IPS-18c (cell line): ENCODE measurements at regions not wholly inside any gene's neighbourhood (a gene's known extent, or its start where the extent isn't known, plus 50 kb on each side); places are given as distances from the start of the nearest gene placed in this dataset.

Experiments
- H3K4me3 ChIP-seq: 2 replicates; pipeline ENCODE4 v1.7.0; 2013; ENCODE audit warnings: low read depth, mild to moderate bottlenecking, low read length, moderate library complexity; ENCODE audit not compliant: insufficient read depth
- H3K9me3 ChIP-seq: one replicate; pipeline ENCODE4 v1.6.1; 2013; ENCODE audit warnings: mild to moderate bottlenecking, low read length, moderate library complexity; ENCODE audit not compliant: control insufficient read depth, insufficient read depth

DNA sequence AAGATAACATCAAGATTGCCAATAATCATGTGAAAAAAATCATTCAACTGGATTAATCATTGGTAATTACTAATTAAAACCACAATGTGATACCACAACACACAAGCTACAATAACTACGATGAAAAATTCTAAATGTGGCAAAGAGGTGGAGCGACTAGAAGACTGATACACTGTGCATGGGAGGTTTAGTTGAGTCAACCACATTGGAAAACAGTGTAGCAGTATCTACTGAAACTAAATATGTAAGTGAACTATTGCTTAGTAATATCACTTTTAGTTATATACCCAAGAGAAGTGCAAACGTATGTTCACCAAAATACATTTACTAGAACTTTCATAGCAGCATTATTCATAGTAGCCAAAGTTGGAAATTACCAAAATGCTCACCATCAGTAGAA lies 359.9 kb downstream of the ETS1 start:
- Histone ChIP-seq H3K9me3 (no peaks in the 10 kb centered on the region), H3K4me3 (no peak overlapping the region)

DNA sequence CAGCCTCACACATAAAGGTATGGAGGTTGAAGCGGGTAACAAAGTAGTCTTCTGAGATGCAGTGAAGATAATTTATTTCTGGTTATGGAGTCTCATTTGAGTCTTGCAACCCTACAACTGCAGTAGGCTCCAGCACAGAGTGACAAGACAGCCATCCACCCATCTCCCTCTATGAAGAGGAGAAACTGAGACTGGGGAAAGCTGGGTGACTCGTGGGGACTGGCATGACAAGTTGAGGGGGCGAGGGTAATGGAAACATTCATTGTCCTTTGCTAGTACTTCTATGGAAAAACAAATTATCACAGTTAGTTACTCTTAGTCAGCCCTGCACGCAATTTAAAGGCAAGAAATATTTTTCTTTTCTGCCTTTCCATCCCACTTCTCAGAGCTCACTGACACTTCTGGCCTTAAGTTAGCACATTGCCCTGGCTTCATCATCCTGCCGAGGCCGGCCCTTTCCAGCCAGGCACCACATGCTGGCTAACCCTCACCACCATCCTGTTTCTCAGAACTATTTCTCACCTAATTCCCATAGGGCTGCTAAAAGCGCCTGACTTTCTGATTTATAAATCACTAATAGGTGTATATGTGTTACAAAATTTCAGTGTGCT lies 361.1 kb downstream of the ETS1 start:
- Histone ChIP-seq H3K9me3 (no peaks in the 10 kb centered on the region), H3K4me3 (no peak overlapping the region)

DNA sequence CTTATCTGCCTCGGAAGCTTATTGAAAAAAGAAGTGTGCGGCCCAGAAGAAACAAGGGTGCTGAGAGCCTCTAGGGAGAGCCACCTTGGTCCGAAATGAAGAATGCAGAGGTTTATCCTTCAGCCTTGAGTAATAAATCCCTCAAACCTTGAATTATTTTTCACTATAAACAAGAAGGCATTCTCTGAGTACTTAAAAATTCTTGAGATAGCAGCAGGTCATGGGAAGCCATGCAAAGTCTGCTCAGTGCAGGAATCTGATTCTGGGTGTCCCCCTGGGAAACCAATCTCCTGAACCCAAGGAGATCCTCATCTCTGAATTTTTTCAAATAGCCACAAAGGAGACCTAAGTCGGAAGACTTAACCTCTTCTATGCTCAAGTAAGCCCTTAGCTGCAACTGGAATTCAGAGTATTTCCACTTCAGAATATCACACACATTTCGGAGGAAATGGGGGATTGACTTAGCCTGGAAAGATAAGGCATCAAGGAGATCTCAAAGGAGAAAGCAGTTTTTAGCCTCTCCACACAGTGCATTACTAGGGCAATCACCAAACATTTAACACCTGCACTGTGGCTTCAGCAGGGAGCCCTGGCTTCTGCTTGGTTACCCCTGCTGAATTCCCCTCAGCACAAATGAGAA lies 365.0 kb downstream of the ETS1 start:
- no peak overlapping the region for H3K4me3 ChIP-seq
- no peaks in the 10 kb centered on the region for H3K9me3 ChIP-seq

DNA sequence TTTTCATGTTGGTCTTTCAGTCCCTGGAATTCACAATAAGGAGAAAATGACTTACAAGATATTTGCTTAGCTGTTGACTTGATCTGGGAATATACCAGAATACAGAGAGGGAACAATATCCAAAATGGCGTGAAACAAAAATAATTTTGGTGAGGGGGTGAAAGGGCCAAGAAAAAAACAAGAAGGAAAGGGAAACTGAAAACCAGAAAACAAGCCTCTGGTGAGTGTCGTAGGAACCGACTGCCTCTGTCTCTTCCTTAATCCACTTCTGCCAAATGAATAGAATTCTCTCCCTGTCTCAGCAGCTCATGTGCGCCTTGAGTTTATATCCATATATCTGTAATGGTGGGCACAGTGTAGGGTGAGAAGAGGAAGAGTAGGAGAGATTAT lies 367.6 kb downstream of the ETS1 start:
- no peaks in the 10 kb centered on the region for H3K9me3 ChIP-seq

DNA sequence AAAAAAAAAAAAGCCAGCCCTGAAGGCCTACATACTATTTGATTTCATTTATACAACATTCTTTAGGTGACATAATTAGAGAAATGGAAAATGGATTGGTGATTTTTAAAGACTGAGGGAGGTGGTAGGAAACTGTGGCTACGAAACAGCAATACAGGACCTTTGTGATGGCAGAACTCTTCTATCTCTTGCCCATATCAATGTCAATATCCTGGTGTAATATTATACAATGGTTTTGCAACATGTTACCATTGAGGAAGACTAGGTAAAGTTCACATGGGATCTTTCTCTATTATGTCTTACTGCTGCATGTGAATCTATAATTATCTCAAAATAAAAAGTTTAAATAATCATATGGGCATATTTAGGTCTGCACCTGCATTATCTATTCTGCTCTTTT lies 371.2 kb downstream of the ETS1 start:
- no peak overlapping the region for H3K4me3 ChIP-seq

More for the DNA sequence above, 367.6 kb downstream of the ETS1 start:
- H3K4me3 ChIP-seq = no peak overlapping the region

DNA sequence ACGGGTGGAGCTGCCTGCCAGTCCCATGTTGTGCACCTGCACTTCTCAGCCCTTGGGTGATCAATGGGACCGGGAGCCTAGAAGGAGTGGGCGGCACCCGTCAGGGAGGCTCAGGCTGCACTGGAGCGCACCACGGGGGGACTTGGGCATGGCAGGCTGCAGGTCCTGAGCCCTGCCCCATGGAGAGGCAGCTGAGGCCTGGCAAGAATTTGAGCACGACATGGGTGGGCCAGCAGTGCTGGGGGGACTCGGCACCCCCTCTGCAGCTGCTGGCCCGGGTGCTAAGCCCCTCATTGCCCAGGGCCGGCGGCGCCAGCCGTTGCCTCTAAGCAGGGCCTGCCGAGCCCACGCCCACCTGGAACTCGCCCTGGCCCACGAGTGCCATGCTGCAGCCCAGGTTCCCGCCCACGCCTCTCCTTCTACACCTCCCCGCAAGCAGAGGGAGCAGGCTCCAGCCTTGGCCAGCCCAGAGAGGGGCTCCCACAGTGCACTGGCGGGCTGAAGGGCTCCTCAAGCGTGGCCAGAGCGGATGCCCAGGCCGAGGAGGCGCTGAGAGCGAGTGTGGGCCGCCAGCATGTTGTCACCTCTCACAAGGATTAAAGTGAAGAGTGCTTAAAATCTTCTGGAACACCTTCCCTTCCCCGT lies 372.0 kb downstream of the ETS1 start:
- Histone ChIP-seq H3K9me3 (no peaks in the 10 kb centered on the region), H3K4me3 (no peak overlapping the region)

More for the DNA sequence above, 371.2 kb downstream of the ETS1 start:
- no peaks in the 10 kb centered on the region for H3K9me3 ChIP-seq

DNA sequence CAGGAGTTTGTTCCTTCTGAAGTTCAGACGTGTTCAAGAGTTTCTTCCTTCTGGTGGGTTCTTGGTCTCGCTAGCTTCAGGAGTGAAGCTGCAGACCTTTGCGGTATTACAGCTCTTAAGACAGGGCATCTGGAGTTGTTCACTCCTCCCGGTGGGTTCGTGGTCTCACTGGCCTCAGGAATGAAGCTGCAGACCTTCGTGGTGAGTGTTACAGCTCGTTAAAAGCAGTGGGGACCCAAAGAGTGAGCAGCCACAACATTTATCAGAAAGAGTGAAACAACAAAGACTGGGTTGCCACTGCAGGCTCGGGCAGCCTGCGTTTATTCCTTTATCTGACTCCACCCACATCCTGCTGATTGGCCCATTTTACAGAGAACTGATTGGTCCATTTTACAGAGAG lies 373.1 kb downstream of the ETS1 start:
- Histone ChIP-seq H3K9me3 (no peaks in the 10 kb centered on the region), H3K4me3 (no peak overlapping the region)

DNA sequence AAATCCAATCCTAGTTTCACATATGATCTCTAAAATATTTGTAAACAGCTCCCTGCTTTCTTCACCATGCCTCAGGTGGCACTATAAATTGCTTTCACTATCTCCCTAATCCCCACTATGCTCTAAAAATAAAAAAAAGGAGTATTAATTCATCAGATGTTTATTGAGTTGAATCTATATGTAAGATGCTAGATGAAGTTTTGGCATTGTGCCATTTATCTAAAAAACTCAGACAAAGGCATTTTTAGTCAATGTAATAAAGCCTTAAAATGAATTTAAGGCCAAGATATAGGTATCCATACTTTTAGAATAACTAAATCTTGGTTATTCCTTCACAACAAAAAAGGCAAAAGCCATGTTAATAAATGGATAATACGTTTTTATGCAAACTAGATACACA lies 373.9 kb downstream of the ETS1 start:
- no peak overlapping the region for H3K4me3 ChIP-seq

DNA sequence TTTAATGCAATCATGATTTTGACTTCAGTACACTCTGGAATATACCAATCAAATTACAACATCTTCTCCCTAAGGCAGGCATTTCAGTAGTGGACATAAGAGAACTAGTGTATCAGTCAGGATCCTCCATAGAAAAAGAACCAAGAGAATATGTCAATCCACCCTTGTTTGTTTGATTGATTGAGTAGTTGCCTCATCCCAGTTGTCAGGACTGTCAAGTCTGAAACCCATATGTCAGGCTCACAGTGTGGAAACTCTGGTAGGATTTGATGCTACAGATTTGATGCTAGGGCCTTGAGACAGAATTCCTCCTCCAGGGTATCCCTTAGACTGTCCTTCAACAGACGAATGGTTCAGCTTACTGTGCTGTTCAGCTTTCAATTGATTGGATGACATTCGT lies 375.0 kb downstream of the ETS1 start:
- H3K4me3 ChIP-seq = no peak overlapping the region
- H3K9me3 ChIP-seq = no peaks in the 10 kb centered on the region

More for the DNA sequence above, 373.9 kb downstream of the ETS1 start:
- H3K9me3 ChIP-seq = no peaks in the 10 kb centered on the region

DNA sequence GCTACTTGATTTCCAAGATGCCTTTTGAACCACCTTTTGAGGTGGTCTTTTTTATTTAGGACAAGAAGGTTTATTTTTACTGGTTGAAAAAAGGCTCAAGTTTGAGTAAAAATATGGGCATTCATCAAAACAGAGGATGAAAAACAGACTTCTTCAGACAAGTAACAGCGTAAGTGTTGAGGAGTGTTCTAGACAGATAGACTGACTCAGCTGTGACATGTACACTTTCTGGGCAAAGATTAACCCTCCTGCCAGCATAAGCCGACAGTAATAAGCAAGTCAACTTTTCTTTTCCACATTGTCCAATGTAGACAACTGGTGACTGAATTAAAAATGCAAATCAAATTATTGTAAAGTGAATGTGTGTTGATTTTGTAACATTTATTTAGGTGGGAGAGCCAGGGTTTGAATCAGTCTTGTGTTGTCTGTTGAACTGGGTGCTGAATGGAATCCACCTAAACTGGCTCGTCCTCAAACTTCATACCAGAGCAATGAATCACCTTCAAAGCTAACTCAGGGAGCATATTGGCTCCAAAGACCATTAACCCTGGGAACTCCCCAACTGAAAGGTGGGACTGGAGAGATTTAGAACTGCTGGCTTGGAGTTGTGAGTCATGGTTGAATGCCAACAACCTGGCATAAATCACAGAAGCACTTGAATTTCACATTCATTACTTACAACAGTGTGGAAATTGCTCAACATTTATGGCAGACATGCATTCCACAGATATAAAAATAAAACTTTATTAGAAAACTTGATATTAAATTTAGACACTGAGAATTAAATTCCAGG lies 377.0 kb downstream of the ETS1 start:
- Histone ChIP-seq H3K9me3 (no peaks in the 10 kb centered on the region), H3K4me3 (no peak overlapping the region)

DNA sequence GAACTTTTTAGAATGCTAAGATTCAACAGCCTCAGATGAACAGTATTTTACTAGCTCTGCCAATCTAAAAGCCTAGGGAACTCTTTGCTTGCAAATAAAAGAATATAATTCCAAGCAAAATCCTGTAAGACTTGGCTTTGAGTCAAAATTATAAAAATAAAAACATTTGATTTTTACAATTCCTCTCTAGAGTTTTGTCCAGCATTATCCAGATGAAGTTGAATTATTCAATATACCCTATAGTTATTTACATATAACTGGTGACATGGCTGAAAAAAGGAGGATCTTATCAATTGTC lies 378.3 kb downstream of the ETS1 start:
- H3K4me3 ChIP-seq = no peak overlapping the region

DNA sequence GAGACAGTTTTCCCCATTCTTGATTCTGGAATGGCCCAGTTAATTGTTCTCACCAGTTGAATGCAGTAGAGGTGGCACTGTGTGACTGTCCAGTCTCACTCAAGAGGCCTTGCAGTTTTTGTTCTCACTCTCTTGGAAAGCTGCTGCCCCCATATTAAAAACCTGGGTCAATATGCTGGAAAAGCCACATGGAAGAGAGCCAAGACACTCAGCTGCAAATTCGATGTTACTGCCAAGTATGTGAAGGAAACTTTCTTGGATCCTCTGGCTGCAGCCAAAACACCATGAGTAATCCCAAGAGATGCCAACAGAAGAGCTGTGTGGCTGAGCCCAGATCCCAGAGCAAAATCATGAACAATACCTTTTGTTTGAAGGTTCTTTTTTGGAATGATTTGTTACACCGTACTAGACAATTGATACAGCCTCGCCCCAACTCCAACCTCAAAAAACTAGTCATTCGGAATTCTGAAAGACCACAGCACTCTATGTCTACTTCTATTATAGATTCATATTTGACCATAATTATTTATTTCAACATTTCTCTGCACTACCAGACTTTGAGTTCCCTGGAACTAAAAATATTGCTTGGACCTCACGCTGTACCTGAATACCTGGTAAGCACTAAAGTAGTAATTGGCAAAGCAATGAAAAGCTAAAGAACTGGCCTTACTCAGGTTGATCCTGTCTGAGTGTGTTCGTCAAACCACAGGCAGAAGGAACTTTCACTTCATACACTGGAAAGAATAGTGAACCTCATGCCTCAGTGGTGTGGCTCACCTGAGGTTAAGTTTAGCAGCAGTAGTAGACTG lies 378.8 kb downstream of the ETS1 start:
- H3K9me3 ChIP-seq = no peaks in the 10 kb centered on the region
- H3K4me3 ChIP-seq = no peak overlapping the region

More for the DNA sequence above, 378.3 kb downstream of the ETS1 start:
- no peaks in the 10 kb centered on the region for H3K9me3 ChIP-seq

DNA sequence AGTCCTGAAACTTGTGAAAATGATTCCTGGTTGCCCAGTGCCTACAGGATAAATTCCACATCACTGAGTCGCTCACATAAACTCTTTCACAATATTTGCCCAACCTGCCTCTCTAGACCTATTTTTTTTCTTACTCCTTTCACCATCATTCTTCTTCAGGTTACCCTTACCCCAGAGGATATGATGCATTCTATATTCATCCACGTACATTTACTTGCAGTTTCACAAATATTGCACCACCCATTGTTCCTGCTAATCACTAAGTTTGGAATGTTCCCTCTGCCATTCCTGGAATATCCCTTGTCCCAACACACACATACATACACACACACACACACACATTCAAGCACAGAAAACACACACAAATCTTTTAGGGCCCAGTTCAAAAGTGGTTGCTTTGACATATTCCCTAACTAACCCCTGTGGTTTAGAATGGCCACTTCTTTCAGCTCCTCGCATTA lies 379.5 kb downstream of the ETS1 start:
- Histone ChIP-seq H3K9me3 (no peaks in the 10 kb centered on the region), H3K4me3 (no peak overlapping the region)

DNA sequence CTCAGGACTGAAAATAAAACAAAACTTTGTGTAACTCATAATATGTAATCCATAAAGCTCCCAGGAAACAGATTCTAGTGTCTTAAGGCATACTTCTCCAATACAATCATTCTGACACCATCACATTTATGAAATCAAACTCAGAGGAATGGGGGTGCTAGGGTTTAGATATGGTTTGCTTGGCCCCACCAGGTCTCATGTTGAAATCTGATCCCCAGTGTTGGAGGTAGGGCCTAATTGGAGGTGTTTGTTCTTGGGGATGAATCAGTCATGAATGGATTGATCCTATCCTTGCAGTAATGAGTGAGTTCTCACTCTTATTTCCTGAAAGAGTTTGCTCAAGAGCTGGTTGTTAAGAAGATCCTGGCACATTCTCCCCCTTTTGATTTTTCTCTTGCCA lies 380.9 kb downstream of the ETS1 start:
- Histone ChIP-seq H3K9me3 (no peaks in the 10 kb centered on the region), H3K4me3 (no peak overlapping the region)

DNA sequence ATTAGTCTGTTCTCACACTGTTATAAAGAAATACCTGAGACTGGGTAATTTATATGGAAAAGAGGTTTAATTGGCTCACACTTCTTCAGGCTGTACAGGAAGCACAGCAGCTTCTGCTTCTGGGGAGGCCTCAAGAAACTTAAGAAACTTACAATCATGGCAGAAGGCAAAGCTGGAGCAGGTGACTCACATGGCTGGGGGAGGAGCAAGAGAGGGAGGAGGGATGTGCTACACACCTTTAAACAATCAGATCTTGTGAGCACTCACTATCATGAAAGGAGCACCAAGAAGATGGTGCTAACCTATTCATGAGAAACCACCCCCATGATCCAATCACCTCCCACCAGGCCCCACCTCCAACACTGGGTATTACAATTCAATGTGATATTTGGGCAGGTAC lies 381.6 kb downstream of the ETS1 start:
- H3K9me3 ChIP-seq = no peaks in the 10 kb centered on the region
- H3K4me3 ChIP-seq = no peak overlapping the region

DNA sequence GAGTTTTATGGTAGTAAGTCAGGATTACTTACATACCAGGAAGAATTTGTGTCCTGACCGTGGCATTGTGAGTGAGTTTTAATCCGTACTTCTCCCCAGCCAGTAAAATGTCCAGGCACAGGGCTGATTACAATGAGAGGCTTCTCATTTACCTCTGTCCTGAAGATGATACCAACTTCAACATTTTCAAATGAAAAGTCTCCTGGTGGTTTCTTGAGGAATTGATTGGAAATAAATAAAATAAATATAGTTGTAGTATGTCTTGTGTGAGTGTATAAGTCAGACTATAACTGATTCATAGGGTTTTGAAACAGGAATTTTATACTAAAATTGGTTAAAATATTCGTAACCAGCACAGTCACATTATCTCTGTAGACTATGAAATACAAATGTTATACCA lies 382.5 kb downstream of the ETS1 start:
- H3K9me3 ChIP-seq = no peaks in the 10 kb centered on the region
- no peak overlapping the region for H3K4me3 ChIP-seq

DNA sequence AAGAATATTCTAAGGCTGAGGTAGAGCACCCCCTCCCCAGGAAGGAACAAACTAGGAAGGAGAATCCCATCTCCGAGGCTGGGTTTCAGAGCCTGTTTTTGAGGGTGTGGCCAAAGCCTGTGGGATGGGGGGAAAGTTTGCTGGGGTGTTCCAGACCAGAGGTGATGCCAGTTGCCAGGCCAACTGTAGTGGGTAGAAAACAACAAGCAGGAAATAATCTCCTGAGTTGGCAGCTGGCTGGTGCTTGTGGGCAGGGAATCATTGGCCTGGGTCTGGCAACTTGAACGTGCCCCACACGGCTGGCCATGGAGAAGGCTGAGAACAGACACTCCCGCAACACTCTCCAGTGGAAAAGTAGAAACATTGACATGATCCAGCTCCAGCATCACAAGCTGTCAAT lies 385.6 kb downstream of the ETS1 start:
- H3K4me3 ChIP-seq = no peak overlapping the region
- H3K9me3 ChIP-seq = no peaks in the 10 kb centered on the region
